A549 (cell line): ENCODE measurements at regions not wholly inside any gene's neighbourhood (a gene's known extent, or its start where the extent isn't known, plus 50 kb on each side); places are given as distances from the start of the nearest gene placed in this dataset.

Experiments
- ESRRA ChIP-seq: fragments of 150-350 bp; IDR thresholded peaks from 2 replicates; pipeline ENCODE4 v1.6.1; 2014; ENCODE audit warnings: mild to moderate bottlenecking, low read length, borderline replicate concordance
- NFE2L2 ChIP-seq: fragments of 150-350 bp; conservative IDR thresholded peaks from 2 replicates; pipeline ENCODE4 v1.6.1; 2014; ENCODE audit warnings: low read length
- RFX5 ChIP-seq: fragments of 450-650 bp; IDR thresholded peaks from 2 replicates; pipeline ENCODE4 v1.7.1; 2014; ENCODE audit warnings: antibody characterized with exemption, mild to moderate bottlenecking, moderate library complexity
- TF ChIP-seq, protein P1 (sequence below): fragments of 450-650 bp; IDR thresholded peaks from 2 replicates; pipeline ENCODE4 v1.6.1; 2014; ENCODE audit warnings: antibody characterized with exemption
- TF ChIP-seq, protein P2 (sequence below): fragments of >200 bp; sonication (Bioruptor Twin); formaldehyde crosslinking; IDR thresholded peaks from 3 replicates; pipeline ENCODE4 v1.5.1; 2016
- TF ChIP-seq, protein P3 (sequence below): fragments of 150-350 bp; IDR thresholded peaks from 2 replicates; pipeline ENCODE4 v1.6.1; 2014; ENCODE audit warnings: low read depth, mild to moderate bottlenecking, low read length

DNA sequence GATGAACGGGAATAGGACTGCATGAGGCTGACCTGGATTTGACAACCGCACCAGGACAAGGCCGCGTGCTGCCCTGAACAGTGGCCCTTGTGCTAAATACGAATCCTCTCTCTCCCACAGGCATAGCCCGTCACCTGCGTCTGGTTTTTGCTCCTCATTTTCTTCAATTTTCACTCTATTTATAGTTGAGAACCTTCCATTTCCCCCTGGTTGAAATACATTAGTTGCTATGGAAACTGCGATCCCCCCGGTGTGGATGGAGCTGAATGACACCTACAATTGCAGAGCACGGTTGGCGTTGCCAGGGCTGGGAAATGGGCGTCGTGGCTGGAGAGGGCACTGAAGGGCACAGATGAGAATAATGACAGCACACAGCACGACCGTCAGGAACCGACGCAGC lies 158.6 kb upstream of the PITRM1 start:
- no peak for TF ChIP-seq RFX5
- TF ChIP-seq, protein P1, sequence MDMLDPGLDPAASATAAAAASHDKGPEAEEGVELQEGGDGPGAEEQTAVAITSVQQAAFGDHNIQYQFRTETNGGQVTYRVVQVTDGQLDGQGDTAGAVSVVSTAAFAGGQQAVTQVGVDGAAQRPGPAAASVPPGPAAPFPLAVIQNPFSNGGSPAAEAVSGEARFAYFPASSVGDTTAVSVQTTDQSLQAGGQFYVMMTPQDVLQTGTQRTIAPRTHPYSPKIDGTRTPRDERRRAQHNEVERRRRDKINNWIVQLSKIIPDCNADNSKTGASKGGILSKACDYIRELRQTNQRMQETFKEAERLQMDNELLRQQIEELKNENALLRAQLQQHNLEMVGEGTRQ, result no peak
- TF ChIP-seq, protein P2, sequence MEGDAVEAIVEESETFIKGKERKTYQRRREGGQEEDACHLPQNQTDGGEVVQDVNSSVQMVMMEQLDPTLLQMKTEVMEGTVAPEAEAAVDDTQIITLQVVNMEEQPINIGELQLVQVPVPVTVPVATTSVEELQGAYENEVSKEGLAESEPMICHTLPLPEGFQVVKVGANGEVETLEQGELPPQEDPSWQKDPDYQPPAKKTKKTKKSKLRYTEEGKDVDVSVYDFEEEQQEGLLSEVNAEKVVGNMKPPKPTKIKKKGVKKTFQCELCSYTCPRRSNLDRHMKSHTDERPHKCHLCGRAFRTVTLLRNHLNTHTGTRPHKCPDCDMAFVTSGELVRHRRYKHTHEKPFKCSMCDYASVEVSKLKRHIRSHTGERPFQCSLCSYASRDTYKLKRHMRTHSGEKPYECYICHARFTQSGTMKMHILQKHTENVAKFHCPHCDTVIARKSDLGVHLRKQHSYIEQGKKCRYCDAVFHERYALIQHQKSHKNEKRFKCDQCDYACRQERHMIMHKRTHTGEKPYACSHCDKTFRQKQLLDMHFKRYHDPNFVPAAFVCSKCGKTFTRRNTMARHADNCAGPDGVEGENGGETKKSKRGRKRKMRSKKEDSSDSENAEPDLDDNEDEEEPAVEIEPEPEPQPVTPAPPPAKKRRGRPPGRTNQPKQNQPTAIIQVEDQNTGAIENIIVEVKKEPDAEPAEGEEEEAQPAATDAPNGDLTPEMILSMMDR, result no peak
- TF ChIP-seq NFE2L2, result no peak
- TF ChIP-seq, protein P3, sequence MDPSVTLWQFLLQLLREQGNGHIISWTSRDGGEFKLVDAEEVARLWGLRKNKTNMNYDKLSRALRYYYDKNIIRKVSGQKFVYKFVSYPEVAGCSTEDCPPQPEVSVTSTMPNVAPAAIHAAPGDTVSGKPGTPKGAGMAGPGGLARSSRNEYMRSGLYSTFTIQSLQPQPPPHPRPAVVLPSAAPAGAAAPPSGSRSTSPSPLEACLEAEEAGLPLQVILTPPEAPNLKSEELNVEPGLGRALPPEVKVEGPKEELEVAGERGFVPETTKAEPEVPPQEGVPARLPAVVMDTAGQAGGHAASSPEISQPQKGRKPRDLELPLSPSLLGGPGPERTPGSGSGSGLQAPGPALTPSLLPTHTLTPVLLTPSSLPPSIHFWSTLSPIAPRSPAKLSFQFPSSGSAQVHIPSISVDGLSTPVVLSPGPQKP, result no peak
- no peak for TF ChIP-seq ESRRA
